Activated CD8-positive, alpha-beta memory T cell treated with anti-CD3 and anti-CD28 coated beads for 36 hours (primary cell): ENCODE measurements at regions not wholly inside any gene's neighbourhood (a gene's known extent, or its start where the extent isn't known, plus 50 kb on each side); places are given as distances from the start of the nearest gene placed in this dataset.
"Not testable (repeated sequence)": the region's sequence is repeated elsewhere in the genome, so short reads cannot be mapped to it uniquely, and the experiment has no call there.

Experiments
- CTCF ChIA-PET: fragments of 350-600 bp; sonication (Branson Sonifier 250); formaldehyde crosslinking; loops from one replicate; lab custom pipeline; 2021; ENCODE audit warnings: antibody characterized with exemption; lab: Charles Lee
- POLR2A ChIA-PET: fragments of 350-600 bp; sonication (Branson Sonifier 250); formaldehyde crosslinking; loops from one replicate; lab custom pipeline; 2021; ENCODE audit warnings: antibody characterized with exemption; lab: Charles Lee

DNA sequence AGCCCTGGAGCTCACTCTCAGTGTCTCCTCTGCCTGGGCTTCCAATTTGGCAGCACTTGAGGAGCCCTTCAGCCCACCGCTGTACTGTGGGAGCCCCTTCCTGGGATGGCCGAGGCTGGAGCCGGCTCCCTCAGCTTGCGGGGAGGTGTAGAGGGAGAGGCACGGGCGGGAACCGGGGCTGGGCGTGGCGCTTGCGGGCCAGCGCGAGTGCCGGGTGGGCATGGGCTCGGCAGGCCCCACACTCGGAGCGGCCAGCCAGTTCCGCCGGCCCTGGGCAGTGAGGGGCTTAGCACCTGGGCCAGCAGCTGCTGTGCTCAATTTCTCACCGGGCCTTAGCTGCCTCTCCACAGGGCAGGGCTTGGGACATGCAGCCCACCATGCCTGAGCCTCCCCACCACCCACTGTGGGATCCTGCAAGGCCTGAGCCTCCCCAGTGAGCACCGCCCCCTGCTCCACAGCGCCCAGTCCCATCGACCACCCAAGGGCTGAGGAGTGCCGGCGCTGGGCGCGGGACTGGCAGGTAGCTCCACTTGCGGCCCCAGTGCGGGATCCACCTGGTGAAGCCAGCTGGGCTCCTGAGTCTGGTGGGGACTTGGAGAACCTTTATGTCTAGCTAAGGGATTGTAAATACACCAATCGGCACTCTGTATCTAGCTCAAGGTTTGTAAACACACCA, 65.1 kb upstream of the ROPN1B start:
- CTCF ChIA-PET, POLR2A ChIA-PET: not testable (repeated sequence)

DNA sequence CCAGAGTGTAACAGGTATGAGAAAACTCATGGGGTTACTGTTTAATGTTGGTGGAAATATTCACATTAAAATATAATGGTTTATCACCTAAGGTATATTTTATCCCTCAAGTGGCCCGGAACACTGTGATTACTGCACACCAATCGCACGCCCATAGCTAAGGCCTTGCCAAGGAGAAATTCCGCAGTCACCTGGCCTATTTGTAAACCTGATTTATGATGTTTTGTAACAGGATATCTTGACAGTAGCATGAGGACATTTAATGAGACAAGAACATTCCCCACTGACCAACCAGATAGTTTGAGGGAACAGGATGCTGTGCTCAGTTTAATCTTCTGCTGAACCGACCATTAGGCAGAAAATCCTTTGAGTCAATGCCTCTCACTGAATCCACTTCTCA, 61.7 kb upstream of the ROPN1B start:
- CTCF ChIA-PET, POLR2A ChIA-PET: not testable (repeated sequence)

DNA sequence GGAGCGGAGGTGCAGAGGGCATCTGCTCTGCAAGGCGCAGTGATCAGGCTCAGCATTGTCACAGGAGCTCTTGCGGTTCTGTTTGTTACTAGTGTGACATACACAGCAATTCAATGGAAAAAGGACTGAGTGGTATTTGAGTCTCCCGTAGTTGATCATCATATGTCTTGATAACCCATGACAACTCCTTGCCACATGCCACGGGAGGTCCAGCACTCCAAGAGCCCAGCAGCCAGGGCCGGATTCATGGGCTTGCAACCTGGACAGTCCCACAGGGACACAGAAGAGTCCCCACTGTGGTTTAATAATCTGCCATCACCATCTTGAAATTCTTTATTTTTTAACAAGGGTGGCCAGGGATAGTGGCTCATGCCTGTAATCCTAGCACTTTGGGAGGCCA, 58.1 kb upstream of the ROPN1B start:
- POLR2A ChIA-PET, CTCF ChIA-PET: not testable (repeated sequence)

DNA sequence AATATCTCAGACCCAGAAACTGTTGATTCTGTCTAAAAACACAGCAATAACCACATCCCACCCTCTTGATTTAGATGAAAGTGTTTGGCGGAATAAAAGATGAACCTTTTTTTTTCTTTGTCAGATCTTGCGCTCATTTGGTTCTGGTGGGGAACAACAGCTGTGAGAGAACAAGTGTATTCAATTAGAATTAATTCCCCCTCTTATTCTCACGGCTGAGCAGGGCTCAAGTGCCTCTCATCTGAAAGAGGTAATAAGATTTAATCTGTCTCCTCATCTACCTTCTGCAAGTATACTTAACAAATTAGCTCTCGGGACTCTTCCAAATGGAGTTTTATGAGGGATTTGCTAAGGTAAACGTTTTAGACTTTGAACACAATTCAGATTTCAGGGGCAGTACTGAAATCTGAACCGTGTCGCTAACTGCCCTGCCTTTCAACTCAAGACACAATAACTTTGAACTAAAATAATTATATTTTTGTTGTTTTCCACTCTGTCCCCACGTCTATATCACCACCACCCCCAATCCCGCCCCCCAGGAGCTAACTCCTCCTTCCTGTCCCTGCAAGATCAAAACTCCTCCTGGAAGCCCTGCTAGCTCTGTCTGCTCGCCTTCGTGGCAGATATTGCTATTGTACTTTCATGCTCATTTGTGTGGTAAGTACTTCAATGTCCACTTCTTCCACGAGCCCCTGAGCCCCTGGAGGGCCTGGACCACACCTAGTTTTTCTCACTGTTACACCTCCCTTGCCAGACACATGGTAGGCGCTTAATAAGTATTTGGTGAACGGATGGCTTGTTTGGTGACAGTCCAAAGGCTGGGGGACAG, 54.2 kb upstream of the ROPN1B start:
- POLR2A ChIA-PET, result not testable (repeated sequence)
- CTCF ChIA-PET, result interaction anchor here (1.5 kb wide), 1 partner anchor 149 kb away, joined by 4 read pairs; no protein-coding TSS in a partner anchor

DNA sequence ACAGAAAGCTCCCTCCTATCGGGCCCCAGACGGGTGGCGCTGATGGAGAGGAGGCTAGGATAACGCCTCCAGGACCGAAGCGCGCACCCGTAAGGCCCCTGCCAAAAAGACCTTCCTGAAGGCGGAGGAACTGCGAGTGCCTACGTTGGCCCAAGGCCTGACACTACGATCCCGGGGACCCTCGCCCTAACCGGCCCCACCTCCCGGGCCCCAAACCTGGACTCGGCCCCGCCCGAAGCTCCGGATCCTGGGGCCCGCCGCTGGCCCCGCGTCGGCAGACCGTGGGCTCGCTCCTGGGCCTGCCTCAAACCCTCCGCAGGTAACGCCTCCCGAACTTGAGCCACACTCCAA, 53.6 kb upstream of the ROPN1B start:
- POLR2A ChIA-PET, result not testable (repeated sequence)
- CTCF ChIA-PET, result interaction anchor here (1.5 kb wide), 1 partner anchor 149 kb away, joined by 4 read pairs; no protein-coding TSS in a partner anchor

DNA sequence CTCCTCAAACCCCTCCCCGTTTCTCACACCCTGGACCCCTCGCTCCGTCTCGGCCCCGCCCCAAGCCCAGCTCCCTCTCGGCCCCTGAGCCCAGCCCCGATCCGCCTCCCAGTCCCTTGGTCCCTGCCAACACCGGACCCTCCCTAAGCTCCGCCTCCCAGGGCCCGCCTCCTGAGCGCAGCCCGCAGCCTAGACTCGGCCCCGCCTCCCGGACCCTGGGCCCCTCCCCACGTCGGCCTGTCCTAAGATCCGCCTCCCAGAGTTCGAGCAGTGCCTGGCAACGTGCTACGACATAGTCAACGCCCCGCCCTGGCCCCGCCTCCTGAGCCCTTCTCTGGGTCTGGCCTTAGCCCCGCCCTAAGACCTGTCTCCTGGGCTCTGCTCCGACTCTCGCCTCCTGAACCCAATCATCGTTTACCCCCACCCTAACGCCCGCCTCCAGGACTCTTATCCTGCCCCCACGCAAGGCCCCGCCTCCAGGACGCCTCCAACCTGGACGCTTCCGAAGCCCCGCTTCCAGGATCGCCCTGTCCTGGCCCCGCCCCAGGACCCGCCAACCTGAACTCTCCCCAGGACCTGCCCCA, 53.1 kb upstream of the ROPN1B start:
- ChIA-PET CTCF (interaction anchor here (1.5 kb wide), 1 partner anchor 150 kb away, joined by 4 read pairs; no protein-coding TSS in a partner anchor), POLR2A (interaction anchor here (1.5 kb wide), 1 partner anchor 168 kb away, joined by 5 read pairs; the partner anchor contains the start of gene SLC41A3)

DNA sequence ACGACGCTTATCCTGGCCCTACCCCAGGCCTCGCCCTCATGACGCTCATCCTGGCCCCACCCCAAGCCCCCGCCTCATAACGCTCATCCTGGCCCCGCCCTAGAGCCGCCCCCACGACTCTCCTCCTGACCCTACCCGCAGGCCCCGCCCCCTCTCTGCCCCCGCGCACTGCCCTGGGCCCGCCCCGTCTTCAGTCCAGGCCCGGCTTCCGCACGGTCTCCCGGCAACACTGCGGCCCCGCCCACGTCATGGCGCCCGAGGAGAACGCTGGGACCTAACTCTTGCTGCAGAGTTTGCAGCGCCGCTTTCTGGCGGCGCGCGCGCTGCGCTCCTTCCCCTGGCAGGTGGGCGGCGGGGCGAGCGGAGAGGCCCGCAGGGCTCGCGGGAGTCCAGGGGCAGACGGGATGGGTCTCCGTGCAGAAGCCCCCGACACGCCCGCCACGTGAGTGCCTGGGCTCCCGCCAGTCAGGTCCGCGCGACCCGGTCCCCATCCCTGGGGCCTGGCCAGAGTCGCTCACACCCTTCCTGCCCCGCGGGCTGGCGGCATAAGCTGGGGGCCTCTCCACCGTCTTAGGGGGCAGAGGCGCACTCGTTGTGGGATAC, 52.5 kb upstream of the ROPN1B start:
- ChIA-PET POLR2A (interaction anchor here (1.5 kb wide), 1 partner anchor 168 kb away, joined by 5 read pairs; the partner anchor contains the start of gene SLC41A3), CTCF (no interaction called here)

DNA sequence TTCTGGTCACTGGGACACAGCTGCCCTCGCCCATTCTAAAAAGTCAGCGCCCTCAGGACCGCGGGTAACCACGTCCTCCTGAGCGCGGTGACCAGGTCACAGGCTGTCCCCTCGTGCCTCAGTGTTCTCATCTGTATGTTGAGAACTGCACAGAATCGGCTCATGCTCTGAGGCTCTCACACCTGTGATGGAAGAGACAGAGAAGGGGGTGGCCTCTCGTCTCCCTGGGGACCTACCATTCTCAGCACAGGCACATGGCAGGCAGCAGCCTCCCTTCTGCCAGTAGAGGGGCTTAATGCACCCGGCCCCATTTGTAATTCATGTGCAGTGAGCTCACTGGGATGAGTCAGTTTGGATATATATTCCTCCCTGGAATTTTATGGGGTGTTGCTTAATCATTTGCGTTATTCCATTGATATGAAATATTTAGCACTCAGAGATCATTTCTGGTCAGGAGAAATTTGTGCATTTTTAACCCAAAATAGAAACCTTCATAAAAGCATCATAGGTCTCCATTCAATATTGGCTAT, 51.9 kb upstream of the ROPN1B start:
- CTCF ChIA-PET, result not testable (repeated sequence)
- POLR2A ChIA-PET, result interaction anchor here (1.5 kb wide), 1 partner anchor 167 kb away, joined by 5 read pairs; the partner anchor contains the start of gene SLC41A3

DNA sequence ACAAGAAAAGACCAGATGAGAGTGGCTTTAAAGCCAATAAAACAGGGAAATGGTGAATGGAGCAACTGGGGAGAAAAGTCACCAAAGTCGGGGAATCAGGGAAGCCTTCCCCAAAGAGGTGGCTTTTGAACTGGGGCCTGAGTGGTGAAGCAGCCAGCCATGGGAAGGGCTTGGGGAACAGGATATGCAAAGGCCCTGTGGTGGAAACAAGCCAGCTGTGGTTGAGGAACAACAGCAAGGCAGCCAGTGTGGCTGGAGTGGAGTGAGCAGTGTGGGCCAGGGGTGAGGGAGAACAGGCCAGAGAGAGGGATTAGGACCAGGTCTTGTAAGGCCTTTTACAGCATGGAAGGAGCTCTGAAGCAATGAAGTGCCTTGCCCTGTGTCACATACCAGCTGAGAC, 51.0 kb upstream of the ROPN1B start:
- CTCF ChIA-PET, POLR2A ChIA-PET: not testable (repeated sequence)

DNA sequence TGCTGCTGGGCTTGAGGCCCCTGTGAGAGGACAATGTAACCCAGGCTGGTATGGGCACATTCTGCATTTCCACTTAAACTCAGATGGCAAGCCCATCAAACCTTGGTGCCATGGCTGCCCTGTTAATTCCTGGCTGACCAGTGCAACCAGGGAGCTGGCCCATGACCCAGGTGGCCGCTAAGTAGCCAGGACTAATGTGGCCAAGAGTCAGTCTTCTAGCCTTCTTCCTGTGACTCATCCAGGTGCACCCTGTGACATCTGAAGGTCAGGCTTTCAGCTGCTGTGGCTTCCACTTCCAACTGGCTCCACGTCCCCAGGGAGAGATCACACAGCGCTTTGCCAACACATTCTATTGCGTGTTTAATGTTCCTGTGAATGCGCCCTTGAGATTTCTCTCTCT, 50.5 kb upstream of the ROPN1B start:
- CTCF ChIA-PET, POLR2A ChIA-PET: not testable (repeated sequence)

DNA sequence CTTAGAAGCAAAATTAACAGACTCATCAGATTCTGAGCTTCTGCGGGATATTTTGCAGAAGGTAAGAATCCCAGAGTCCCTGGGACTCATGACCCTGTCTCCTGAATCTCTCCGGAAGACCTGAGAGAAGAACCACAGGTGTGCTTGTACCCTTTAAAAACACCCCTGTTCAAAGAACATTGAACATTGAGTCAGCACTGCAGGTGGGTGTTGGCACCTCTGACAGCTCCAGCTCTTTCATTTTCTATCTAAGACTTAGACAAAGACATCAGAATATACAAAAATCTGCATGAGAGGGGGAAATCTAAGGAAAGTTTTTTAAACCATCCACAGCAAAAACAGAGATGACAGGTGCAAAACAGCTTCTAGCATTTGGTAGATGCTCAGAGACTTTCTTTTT, 50.1 kb upstream of the ROPN1B start:
- POLR2A ChIA-PET, CTCF ChIA-PET: not testable (repeated sequence)
